WTC11 (cell line): ENCODE measurements at regions not wholly inside any gene's neighbourhood (a gene's known extent, or its start where the extent isn't known, plus 50 kb on each side); places are given as distances from the start of the nearest gene placed in this dataset.

Experiments
- CTCF ChIP-seq: fragments of 200-600 bp; IDR thresholded peaks from 2 replicates; pipeline ENCODE4 v1.8.0; 2022; ENCODE audit warnings: antibody characterized with exemption
- NFE2L1 ChIP-seq: sonication (generic); formaldehyde crosslinking; IDR thresholded peaks from 2 replicates; pipeline ENCODE4 v1.8.1; 2023; ENCODE audit warnings: missing genetic modification reagents
- NR2C2 ChIP-seq: sonication (generic); formaldehyde crosslinking; IDR thresholded peaks from 2 replicates; pipeline ENCODE4 v1.8.0; 2022; ENCODE audit warnings: mild to moderate bottlenecking, missing genetic modification reagents

DNA sequence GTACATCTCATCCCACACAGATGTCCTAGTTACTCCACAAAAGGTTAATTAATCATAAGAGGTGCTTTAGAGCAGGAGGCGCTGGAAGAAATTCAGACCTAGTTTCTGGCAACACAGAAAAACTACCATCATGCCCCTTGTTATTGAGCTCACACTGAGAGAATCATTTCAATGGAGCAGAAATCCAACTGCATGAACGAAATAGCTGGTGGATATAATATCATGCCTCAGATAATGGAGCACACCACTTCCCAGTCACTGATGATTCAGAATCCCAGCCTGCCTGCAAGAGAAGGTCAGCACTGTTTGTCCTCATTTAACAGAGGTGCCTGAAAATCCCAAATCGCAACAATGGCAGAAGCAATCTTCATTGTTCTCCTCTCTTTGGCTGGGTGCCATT lies 125.8 kb upstream of the CREB1 start:
- TF ChIP-seq NFE2L1 (CRISPR knock-in tag) (no peak), CTCF (no peak), NR2C2 (CRISPR knock-in tag) (no peak)
